Mucosa of descending colon (tissue), 3 donors: ENCODE measurements at regions not wholly inside any gene's neighbourhood (a gene's known extent, or its start where the extent isn't known, plus 50 kb on each side); places are given as distances from the start of the nearest gene placed in this dataset.

ENCODE experiments used
- ATAC-seq: fragments of 200-7000 bp; cut with Tn5 transposase; one replicate; pipeline ENCODE4 v1.9.1; 2020; ENCODE audit warnings: mild to moderate bottlenecking, moderate library complexity
- DNase-seq, 3 donors: peaks; one replicate each; pipeline ENCODE4 v3.0.0-alpha.2; 2020
- H3K36me3 ChIP-seq: fragments of 200-600 bp; one replicate; pipeline ENCODE4 v1.8.0; 2021; ENCODE audit warnings: low read depth, mild to moderate bottlenecking
- H3K4me1 ChIP-seq: fragments of 200-600 bp; one replicate; pipeline ENCODE4 v1.8.0; 2021; ENCODE audit warnings: low read depth, mild to moderate bottlenecking
- H3K4me3 ChIP-seq: fragments of 200-600 bp; one replicate; pipeline ENCODE4 v1.8.0; 2021; ENCODE audit warnings: mild to moderate bottlenecking
- H3K9me3 ChIP-seq: fragments of 200-600 bp; one replicate; pipeline ENCODE4 v1.8.0; 2021; ENCODE audit warnings: mild to moderate bottlenecking
- intact Hi-C, 2 donors: fragments of 100-400 bp; cut with DNase I in 1 of 2; cut with micrococcal nuclease in 1 of 2; formaldehyde crosslinking; loops; one replicate each; pipeline versions ENCODE4 v1.11.0 to v1.11.1; 2022; cut with DNase I, micrococcal nuclease
- TF ChIP-seq, protein P1 (sequence below): fragments of 200-600 bp; IDR thresholded peaks from one replicate; pipeline ENCODE4 v1.8.0; 2022; ENCODE audit warnings: antibody characterized with exemption, mild to moderate bottlenecking
- donor health status: DM: no; HTN: no; CAD: no; lungs with moderate emphysema.
- donor health status: DM: no; HTN: no; CAD: no.
- donor health status: DM: no; HTN: yes; CAD: no.

- Histone ChIP-seq H3K9me3 (no peaks in the 10 kb centered on the region), H3K36me3 (no peaks in the 10 kb centered on the region), H3K4me3 (no peak overlapping the region), H3K4me1 (no peaks in the 10 kb centered on the region)
- TF ChIP-seq, protein P1, sequence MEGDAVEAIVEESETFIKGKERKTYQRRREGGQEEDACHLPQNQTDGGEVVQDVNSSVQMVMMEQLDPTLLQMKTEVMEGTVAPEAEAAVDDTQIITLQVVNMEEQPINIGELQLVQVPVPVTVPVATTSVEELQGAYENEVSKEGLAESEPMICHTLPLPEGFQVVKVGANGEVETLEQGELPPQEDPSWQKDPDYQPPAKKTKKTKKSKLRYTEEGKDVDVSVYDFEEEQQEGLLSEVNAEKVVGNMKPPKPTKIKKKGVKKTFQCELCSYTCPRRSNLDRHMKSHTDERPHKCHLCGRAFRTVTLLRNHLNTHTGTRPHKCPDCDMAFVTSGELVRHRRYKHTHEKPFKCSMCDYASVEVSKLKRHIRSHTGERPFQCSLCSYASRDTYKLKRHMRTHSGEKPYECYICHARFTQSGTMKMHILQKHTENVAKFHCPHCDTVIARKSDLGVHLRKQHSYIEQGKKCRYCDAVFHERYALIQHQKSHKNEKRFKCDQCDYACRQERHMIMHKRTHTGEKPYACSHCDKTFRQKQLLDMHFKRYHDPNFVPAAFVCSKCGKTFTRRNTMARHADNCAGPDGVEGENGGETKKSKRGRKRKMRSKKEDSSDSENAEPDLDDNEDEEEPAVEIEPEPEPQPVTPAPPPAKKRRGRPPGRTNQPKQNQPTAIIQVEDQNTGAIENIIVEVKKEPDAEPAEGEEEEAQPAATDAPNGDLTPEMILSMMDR, result no peak
- DNase-seq (no peak), ATAC-seq (no peak)
- intact Hi-C loops, result no loop called here
Measured at GRCh38 chr14:21891921-21892320, 218.3 kb upstream of the OR4E1 start.

DNA sequence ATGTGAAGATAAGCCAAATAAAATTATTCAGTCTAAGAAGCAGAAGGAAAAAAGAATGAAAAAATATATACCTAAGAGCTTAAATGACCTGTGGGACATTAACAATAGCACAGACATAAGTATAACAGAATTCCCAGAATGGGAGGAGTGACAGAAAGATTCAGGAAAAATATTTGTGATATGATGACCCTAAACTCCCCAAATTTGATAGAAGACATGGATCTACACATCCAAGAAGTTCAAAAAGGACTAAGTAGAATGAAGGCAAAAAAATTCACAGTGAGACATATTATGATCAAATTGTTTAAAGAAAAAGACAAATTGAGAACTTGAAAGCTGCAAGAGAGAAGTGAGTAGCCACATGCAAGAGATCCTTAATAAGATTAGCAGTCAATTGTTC, 211.4 kb upstream of the OR4E1 start:
- intact Hi-C loops, result no loop called here

GRCh38 chr14:21882226-21882625, 208.6 kb upstream of the OR4E1 start:
- TF ChIP-seq, protein P1, result no peak
- DNase-seq (no peak), ATAC-seq (peak; percentile 28)
- Histone ChIP-seq H3K4me3 (no peak overlapping the region), H3K9me3 (no peaks in the 10 kb centered on the region), H3K4me1 (no peaks in the 10 kb centered on the region), H3K36me3 (no peaks in the 10 kb centered on the region)
- intact Hi-C loops, result no loop called here

More for the DNA sequence above, 211.4 kb upstream of the OR4E1 start:
- no peaks in the 10 kb centered on the region for H3K36me3 ChIP-seq
- ATAC-seq, result no peak
- DNase-seq, result no peak
- no peak overlapping the region for H3K4me3 ChIP-seq
- no peaks in the 10 kb centered on the region for H3K9me3 ChIP-seq
- TF ChIP-seq, protein P1, result no peak
- H3K4me1 ChIP-seq, result no peaks in the 10 kb centered on the region

DNA sequence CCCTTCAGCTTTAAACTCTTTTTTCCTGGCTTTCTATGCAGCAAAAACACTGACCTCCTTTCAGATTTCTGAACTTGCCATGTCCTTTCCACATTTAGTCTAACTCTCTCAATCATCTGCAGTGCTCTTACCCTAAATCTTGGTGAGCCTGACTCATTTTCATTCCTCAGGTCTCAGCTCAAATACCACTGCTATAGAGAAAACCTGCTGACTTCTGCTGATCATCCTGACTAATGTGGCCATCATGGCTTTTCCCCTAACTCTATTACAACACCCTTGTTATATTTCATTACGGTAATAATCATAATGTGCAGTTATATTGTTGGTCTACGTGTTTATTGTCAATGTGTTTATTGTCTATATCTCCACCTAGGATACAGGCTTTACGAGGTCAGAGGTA, 207.3 kb upstream of the OR4E1 start:
- intact Hi-C loops, result no loop called here
- H3K36me3 ChIP-seq, result no peaks in the 10 kb centered on the region
- H3K9me3 ChIP-seq, result no peaks in the 10 kb centered on the region
- no peak overlapping the region for H3K4me3 ChIP-seq
- no peak for DNase-seq
- ATAC-seq, result peak; percentile 29
- TF ChIP-seq, protein P1, result no peak
- no peaks in the 10 kb centered on the region for H3K4me1 ChIP-seq

DNA sequence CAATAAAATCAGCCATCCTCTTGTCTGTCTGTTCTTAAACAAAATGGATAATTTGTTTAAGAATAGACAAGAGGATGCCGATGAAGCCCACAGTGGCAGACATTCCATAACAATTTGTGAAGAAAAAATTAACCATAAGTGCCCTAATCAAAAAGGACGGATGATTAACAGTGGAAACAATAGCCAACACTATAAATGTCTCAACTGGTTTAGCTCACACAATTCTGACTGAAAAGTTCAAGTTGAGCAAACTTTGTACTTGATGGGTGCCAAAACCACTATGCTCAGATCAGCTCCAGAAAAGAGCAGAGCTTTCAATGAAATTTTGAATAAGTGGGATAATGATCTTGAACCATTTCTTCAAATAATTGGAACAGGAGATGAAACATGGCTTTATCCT, 202.2 kb upstream of the OR4E1 start:
- no peak for ATAC-seq
- DNase-seq, result no peak
- intact Hi-C loops, result no loop called here
- H3K4me3 ChIP-seq, result no peak overlapping the region
- no peaks in the 10 kb centered on the region for H3K9me3 ChIP-seq
- H3K4me1 ChIP-seq, result no peaks in the 10 kb centered on the region
- H3K36me3 ChIP-seq, result no peaks in the 10 kb centered on the region
- TF ChIP-seq, protein P1, result no peak

DNA sequence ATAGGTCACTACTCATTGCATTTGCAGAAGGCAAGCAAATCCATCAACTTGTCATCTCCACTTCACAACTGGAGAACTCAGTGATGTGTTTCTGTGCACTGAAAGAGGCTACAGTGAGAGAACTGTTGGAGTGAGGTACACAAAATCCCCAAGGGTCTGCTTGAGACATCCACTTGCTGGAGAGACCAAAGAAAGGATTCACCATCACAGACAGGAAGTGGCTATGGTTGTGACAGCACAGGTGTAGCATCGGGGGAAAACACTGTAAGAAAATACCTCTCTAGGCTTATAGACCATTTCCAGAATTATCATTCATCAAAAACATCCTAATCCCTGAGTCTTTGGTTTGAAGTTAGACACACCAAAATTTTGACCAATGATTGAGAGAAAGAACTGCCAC, 201.3 kb upstream of the OR4E1 start:
- Histone ChIP-seq H3K4me3 (no peak overlapping the region), H3K4me1 (no peaks in the 10 kb centered on the region), H3K9me3 (no peaks in the 10 kb centered on the region), H3K36me3 (no peaks in the 10 kb centered on the region)
- ATAC-seq, result no peak
- intact Hi-C loops, result no loop called here
- TF ChIP-seq, protein P1, result no peak
- no peak for DNase-seq
